DMS153 (cell line): ENCODE measurements at regions not wholly inside any gene's neighbourhood (a gene's known extent, or its start where the extent isn't known, plus 50 kb on each side); places are given as distances from the start of the nearest gene placed in this dataset.

Experiments used
- DNase-seq: peaks from one replicate; lab custom pipeline; 2025; lab: John Stamatoyannopoulos, UW

- no peak for DNase-seq
These were observed 617.6 kb downstream of the EBF1 start for GRCh38 chr5:158482125-158482524.

GRCh38 chr5:158478139-158478538, 619.2 kb upstream of the CLINT1 start:
- DNase-seq: no peak

DNA sequence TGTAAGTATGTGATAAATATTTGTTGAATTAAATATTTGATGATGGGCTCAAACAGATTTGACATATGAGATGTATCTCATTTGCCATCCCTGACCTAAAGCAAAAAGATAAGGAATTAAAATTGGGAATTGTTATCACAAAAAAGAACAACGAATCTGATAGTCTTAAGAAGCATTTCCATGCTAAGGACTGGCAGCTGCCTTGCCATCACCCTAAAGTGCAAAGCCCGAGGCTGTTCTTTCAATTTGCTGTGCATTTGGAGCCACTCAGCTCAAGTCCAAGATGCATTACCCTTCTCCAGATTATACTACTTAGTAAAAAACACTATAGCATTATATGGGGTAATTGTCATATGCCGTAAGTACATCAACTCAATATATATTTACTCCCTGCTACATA, 618.3 kb upstream of the CLINT1 start:
- no peak for DNase-seq

GRCh38 chr5:158473016-158473635, 614.2 kb upstream of the CLINT1 start:
- no peak for DNase-seq

DNA sequence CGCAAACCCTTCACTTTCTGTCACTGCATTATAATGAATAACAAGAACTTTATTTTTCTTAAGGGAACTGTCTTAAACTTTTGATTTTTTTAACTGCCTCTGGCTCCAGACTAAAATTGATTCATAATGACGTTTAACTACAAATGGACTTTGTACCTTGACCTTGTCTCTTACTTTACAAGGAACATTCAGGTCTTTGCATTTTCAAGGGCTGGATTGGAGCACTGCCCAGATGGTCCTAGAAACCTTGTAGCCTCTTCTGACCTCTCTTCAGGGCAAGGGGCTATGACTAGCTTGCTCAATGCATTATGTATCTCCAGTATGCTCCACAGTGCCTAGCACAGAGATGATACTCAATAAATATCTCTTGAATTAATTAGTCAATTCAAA, 612.6 kb upstream of the CLINT1 start:
- no peak for DNase-seq

DNA sequence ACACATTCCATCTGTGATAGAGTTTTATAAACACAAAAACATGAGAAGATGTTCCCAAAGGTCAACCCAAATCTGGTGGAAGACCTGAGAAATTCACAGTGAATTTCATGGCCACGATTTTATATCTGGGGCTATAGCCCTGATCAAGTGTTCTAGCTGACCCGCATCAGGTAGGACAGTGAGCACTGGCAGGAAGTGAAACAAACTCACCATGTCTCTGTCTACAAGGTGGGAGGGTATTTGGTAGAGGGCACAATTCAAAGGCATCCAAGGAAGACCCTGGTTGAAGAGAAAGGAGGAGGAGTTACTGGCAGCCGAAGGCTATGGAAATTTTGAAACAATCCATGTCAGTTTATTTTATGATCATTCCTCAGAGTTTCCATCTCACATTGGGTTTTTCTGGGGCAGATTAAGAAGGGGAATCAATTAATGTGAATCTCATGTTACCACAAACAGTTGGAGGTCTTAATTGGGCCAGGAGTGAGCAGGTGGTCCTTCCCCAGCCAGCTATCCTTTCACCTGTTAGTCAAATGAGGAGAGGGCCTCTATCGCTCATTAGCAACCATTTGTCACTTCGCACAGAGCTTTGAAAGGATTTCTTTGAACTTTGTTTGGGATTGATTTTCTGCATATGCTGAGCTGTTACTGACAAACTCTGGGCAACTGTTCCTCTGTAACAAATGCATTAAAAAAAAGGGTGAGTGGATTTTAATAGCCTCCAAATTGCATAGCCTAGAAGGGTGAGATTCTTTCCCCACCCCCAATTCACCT, 612.0 kb upstream of the CLINT1 start:
- no peak for DNase-seq

- DNase-seq: no peak
These were observed 609.5 kb upstream of the CLINT1 start for GRCh38 chr5:158468444-158468843.

GRCh38 chr5:158466191-158466590, 607.2 kb upstream of the CLINT1 start:
- DNase-seq: no peak

DNA sequence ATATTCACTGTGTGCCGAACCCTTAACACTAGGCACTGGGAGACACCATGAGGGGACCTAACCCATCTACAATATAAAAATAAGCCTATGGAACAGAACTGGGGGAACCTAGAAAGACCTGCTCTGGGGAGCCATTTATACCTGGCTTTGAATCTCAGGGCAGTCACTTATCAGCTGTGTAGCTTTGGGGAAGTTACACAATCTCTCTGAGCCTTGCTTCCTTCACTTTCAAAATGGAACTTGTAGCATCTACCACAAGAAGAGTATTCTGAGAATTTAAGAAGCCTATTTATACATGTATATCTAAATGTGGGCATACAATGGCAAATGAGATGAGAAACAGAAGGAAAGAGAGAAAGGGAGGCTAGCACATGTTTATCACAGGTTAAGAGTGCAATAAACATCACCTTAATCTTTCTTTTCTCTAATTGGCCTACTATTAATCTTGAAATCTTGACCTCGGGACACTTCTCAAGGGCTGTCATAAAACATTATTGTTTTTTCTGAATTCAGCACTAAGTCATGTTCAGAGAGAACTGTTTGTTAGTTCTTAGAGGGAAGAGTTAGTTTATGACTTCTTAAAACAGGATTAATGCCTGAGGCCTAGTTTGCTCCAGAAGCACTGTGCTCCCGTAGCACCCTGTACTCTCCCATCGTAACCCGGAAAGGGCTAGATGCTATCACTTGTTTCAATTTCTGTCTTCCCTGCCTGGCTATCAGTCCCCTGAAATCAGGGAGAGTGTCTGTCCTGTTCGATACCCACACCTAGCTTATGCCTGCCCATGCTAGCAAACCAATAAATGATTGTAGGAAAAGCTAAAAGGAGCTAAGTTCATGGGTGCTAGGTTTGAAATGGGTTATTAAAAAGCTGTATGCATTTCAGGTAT, 606.4 kb upstream of the CLINT1 start:
- DNase-seq: no peak

- no peak for DNase-seq
These were observed 605.4 kb upstream of the CLINT1 start for GRCh38 chr5:158464383-158464782.

GRCh38 chr5:158463938-158464337, 605.0 kb upstream of the CLINT1 start:
- DNase-seq: no peak

GRCh38 chr5:158463188-158463587, 604.2 kb upstream of the CLINT1 start:
- no peak for DNase-seq

GRCh38 chr5:158462349-158463114, 603.6 kb upstream of the CLINT1 start:
- DNase-seq: no peak

- no peak for DNase-seq
These were observed 602.4 kb upstream of the CLINT1 start for GRCh38 chr5:158461240-158461854.

- DNase-seq: no peak
These were observed 599.1 kb upstream of the CLINT1 start for GRCh38 chr5:158458086-158458485.

- DNase-seq: no peak
These were observed 597.8 kb upstream of the CLINT1 start for GRCh38 chr5:158456756-158457155.

DNA sequence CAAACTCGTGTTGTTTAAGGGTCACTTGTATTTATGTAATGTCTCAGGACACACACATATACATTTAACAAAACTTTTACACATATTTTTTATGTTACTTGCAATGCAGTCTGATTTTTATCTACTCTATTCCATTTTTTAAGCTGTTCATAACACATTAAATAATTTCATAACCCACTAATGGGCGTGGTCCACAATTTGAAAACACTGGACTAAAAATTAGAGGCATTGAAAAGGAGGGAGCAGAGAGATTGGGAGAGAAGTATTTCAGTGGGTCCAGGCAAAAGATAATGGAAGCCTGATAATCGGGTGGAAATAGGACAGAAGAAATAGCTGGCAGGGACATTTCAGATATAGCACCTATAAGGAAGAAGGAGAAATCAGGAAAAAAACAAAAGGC, 597.3 kb upstream of the CLINT1 start:
- no peak for DNase-seq

DNA sequence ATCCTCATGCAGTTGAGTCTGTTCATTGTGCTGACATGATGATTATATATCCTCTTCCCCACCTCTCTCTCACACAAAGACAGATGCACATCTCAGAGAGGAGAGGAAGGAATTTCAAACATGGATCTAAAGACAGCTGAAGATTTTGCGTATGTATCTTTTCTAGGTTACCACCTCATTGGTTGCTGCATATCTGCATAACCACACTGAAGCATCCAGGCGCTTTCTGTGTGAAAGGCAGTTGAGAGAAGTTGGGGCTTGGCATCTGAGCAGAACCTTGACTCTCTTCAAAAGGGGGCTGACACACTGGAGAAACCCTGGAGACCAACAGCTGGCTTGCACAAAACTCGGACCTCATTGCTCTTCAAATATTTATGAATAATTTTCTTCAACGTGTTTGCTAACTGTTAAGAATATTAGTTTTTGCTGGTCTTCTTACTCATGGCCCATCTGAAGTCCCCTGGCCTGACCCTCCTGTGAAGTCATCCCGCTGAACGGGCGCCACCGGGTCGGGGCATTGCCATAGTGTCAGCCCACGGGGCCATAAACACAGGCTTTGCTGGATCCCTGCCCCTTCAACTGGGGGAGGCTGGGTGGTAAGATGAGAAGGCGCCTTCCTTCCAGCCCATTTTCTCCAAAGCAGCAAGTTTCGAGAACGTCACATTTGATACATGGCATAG, 593.2 kb upstream of the CLINT1 start:
- no peak for DNase-seq

- DNase-seq: no peak
These were observed 592.5 kb upstream of the CLINT1 start for GRCh38 chr5:158451203-158451992.

- no peak for DNase-seq
These were observed 591.8 kb upstream of the CLINT1 start for GRCh38 chr5:158450751-158451171.
